ENCODE measurements at regions not wholly inside any gene's neighbourhood (a gene's known extent, or its start where the extent isn't known, plus 50 kb on each side); places are given as distances from the start of the nearest gene placed in this dataset.
"Not testable (repeated sequence)": the region's sequence is repeated elsewhere in the genome, so short reads cannot be mapped to it uniquely, and the experiment has no call there.

DNA sequence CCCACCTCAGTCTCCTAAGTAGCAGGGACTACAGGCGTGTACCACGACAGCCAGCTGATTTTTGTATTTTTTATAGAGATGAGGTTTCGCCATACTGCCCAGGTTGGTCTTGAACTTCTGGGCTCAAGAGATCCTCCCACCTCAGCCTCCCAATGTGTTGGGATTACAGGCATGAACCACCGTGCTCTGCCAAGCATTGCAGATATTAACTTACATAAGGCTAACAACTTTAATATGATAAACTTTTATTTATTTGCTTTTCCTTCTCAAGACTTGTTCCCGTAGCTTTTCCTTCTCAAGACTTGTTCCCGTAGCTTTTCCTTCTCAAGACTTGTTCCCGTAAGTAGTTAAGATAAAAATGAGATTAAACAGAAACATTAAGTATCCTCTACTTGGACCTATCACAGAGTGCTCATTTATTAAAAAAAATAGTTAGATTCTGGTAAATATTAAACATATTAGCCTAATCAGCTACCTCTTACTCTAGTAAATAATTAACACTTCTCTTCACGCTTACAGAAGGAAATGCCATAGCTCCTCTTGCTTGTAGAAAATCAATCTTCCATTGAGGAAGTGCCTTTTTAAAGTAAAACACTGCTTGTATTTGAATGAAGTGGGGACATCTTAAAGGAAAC is 157.7 kb upstream of the KITLG start:
- H3K27me3 Mint-ChIP-seq = no peaks in the 10 kb centered on the region
- DNase-seq = no peak
- no peaks in the 10 kb centered on the region for H3K9me3 Mint-ChIP-seq
- H3K4me1 Mint-ChIP-seq = no peaks in the 10 kb centered on the region
- no peaks in the 10 kb centered on the region for H3K36me3 Mint-ChIP-seq (ENCODE audit: low read depth)
- no peak overlapping the region for H3K4me3 Mint-ChIP-seq
- intact Hi-C loops (cut with micrococcal nuclease) = no loop called here
- H3K27ac Mint-ChIP-seq = no peak overlapping the region

DNA sequence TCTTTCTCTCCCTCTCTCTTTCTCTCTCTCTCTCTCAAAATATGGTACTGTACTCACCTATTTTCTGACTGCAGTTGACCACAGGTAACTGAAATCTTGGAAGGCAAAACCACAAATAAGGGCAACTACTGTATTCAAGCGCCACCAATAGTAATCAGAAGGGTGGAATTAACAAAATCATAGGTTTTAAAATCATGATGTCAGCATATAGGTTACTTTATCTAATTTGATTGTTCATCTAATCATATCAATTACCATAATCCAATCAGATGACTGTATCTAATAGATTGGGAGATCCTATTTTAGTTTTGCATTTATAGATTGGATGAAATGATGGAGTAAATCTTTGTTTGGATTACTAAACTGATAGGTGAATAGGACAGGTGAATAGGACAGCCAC is 155.8 kb upstream of the KITLG start:
- Mint-ChIP-seq H3K27me3 (no peaks in the 10 kb centered on the region), H3K4me3 (no peak overlapping the region), H3K27ac (no peak overlapping the region), H3K36me3 (ENCODE audit: low read depth) (no peaks in the 10 kb centered on the region), H3K9me3 (no peaks in the 10 kb centered on the region), H3K4me1 (no peaks in the 10 kb centered on the region)
- DNase-seq = no peak
- intact Hi-C loops (cut with micrococcal nuclease) = no loop called here

DNA sequence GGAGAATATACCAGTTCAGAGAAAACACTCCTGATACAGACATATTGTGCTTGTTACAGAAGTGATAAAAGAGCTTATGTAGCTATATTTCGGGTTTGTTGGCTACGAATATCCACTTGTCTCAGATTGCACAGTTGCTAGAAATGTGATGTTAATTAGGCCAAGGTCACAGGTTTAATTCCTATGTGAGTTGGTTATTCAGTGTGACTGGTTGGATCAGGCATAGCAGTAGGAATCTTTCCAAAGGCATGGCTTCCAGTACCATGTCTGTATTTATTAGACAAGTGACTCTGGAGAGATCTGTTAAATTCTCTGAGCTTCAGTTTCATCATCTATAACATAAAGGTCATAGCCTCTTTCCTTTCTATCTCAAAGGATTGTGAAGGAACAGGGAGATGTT is 152.7 kb upstream of the KITLG start:
- DNase-seq = no peak
- Mint-ChIP-seq H3K27ac (no peak overlapping the region), H3K36me3 (ENCODE audit: low read depth) (no peaks in the 10 kb centered on the region), H3K27me3 (no peaks in the 10 kb centered on the region), H3K9me3 (no peaks in the 10 kb centered on the region), H3K4me1 (no peaks in the 10 kb centered on the region), H3K4me3 (no peak overlapping the region)
- intact Hi-C loops (cut with micrococcal nuclease) = no loop called here

DNA sequence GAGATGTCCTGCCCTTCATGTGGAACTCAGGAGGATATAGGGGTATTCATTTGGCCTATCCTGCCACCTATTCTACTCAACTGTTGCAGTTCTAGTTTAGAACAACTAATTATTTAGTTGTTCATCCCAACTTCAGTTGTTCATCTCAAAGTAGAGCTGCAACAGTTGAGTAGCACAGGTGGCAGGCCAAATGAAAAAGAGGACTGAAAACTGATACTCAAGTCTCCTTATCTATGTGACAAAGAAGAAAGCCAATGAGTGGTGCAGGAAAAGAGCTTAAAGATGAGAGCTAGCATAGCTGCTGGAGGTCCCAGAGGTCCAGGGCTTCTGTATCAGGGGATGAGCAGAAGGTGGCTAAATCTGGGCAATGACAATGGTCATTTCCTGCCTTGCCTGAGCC is 148.9 kb upstream of the KITLG start:
- DNase-seq = no peak
- Mint-ChIP-seq H3K36me3 (ENCODE audit: low read depth) (no peaks in the 10 kb centered on the region), H3K4me3 (no peak overlapping the region), H3K9me3 (no peaks in the 10 kb centered on the region), H3K4me1 (no peaks in the 10 kb centered on the region), H3K27ac (no peak overlapping the region), H3K27me3 (no peaks in the 10 kb centered on the region)
- intact Hi-C loops (cut with micrococcal nuclease) = no loop called here

DNA sequence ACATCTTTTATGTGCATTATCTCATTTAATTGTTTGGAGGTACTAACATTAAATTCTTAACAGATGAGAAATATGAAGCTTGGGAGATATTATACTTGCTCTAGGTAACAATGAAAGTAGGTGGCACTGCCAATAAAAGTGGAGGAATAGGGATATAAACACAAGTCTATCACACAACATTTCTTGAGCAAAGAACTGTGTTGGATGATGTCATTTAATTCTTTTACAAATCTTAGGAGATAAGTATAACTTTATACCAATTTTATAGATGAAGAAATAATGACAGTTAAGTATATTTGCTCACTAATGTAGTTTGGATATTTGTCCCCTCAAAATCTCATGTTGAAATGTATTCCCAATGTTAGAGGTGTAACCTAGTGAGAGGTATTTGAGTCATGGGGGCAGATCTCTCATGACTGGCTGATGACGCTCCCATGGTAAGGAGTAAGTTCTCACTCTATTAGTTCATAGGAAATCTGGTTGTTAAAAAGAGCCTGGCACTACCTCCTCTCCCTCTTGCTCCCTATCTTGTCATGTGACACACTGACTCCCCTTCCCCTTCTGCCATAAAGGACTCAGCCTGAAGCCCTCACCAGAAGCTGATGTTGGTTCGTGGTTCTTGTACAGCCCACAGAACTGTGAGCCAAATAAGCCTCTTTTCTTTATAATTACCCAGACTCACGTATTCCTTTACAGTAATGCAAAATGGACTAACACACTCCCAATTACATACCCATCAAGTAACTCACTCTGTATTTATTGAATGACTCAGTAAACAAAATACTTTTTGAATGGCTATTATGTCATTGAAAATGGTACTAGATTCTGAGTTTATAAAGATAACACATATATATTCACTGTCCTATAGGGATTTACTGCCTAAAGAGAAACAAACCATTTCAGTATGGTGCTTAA is 146.8 kb upstream of the KITLG start:
- no peak overlapping the region for H3K4me3 Mint-ChIP-seq
- DNase-seq = no peak
- H3K27me3 Mint-ChIP-seq = no peaks in the 10 kb centered on the region
- H3K27ac Mint-ChIP-seq = no peak overlapping the region
- H3K36me3 Mint-ChIP-seq (ENCODE audit: low read depth) = no peaks in the 10 kb centered on the region
- no peaks in the 10 kb centered on the region for H3K4me1 Mint-ChIP-seq
- intact Hi-C loops (cut with micrococcal nuclease) = no loop called here
- H3K9me3 Mint-ChIP-seq = no peaks in the 10 kb centered on the region

DNA sequence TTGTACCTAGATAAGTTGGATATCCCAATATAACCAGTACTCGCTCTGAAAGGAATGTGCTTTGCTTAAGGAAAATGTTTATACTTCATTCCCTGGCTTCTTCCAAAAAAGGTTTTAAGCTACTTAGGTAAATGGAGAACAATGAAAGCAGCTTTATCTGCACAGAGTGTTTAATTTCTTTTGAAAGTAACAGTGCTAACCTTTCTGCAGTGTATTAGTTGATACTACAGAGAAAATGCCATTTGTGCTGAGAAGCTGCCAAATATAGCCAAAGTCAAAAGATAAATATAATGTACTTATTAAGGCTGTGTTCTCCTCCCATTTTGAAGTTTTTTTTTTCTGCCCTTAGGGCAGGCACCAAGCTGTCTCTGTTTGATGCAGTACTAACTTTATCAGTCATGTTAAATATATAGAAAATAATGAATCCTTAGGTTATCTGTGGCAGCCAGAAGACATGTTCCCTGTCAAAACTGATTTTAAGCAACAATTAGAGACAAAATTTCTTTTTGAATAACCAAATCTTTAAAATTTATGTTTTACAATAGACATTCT is 145.4 kb upstream of the KITLG start:
- Mint-ChIP-seq H3K27me3 (no peaks in the 10 kb centered on the region), H3K27ac (no peak overlapping the region), H3K4me1 (no peaks in the 10 kb centered on the region), H3K9me3 (no peaks in the 10 kb centered on the region), H3K36me3 (ENCODE audit: low read depth) (no peaks in the 10 kb centered on the region), H3K4me3 (no peak overlapping the region)
- intact Hi-C loops (cut with micrococcal nuclease) = no loop called here
- DNase-seq = no peak

DNA sequence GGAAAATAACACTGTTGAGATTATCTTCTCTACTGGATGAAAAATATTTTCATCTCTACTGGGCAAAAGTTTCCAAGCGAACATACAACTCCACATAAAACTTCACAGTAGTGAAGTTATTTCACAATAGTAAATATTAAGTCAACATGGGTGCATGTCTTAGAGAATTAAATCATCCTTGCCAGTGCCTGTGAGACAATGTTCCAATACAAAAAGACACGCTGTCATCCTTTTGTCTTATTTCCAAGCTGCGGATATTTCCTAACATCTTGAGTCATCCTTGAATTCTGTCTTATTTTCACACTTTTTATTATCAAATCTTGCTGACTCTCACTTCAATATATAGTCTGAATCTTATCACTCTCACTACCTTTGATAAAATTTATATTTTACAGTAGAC is 142.9 kb upstream of the KITLG start:
- no peaks in the 10 kb centered on the region for H3K36me3 Mint-ChIP-seq (ENCODE audit: low read depth)
- H3K27me3 Mint-ChIP-seq = no peaks in the 10 kb centered on the region
- no peak overlapping the region for H3K4me3 Mint-ChIP-seq
- H3K27ac Mint-ChIP-seq = no peak overlapping the region
- H3K4me1 Mint-ChIP-seq = no peaks in the 10 kb centered on the region
- no peak for DNase-seq
- H3K9me3 Mint-ChIP-seq = no peaks in the 10 kb centered on the region
- intact Hi-C loops (cut with micrococcal nuclease) = no loop called here

DNA sequence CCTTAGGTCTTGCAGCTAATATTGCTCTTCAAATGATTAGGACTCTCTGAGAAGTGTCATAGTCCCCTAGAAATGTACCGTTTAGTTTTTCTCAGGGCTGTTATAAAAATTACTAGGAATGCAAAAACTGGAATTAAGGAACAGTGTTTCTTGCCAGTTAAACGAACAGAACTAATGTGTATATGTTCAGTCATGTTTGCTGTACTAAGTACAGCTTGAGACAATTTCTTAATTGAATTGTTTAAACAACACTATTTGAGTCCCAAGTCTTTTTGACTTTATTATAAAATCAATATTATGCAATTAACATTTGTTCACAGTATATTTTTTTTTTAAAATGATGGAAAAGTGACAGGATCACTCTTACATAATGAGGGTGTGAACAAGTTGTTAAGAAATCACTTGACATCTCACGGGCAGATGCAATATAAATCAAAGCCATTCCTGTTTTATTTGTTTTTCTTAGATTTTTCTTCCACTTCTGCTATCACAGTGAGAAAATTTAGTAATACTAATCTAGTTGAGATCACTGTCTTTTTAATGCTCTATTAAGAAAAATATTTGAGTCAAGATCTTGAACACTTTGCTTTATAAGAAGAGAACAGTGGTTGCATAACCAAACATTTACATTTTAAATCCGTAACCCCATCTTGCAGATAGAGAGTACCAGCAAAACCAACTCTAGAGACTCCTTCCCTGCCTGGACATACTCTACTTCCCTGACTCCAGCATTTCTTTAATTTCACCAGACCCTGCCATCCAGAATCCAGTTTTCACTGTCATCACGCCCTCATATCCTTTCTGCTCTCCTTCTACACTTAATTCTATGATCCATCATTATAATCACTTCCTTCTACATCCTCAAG is 140.7 kb upstream of the KITLG start:
- intact Hi-C loops (cut with micrococcal nuclease) = no loop called here
- no peak overlapping the region for H3K4me3 Mint-ChIP-seq
- DNase-seq = no peak
- no peaks in the 10 kb centered on the region for H3K4me1 Mint-ChIP-seq
- H3K9me3 Mint-ChIP-seq = no peaks in the 10 kb centered on the region
- H3K27ac Mint-ChIP-seq = no peak overlapping the region
- H3K36me3 Mint-ChIP-seq (ENCODE audit: low read depth) = no peaks in the 10 kb centered on the region
- no peaks in the 10 kb centered on the region for H3K27me3 Mint-ChIP-seq

DNA sequence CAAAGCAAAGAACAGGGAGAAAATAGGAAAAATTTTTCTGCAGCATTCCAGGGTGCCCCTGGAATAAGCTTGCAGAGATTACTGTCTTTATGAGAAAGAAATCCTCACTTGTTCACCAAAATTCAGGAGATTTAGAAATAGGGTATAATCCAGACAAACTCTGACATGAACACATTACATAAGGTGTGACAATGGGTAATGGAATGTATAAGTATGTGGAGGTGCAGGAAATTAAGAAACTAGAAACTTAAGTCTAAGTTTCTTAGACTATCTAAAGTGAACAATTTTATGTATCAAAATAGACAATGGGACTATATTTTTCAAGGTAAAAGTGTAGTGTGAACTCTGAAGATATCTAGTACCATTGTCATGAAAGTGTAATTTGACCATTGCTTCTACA is 140.0 kb upstream of the KITLG start:
- no peak for DNase-seq
- no peaks in the 10 kb centered on the region for H3K27me3 Mint-ChIP-seq
- H3K4me3 Mint-ChIP-seq = no peak overlapping the region
- H3K27ac Mint-ChIP-seq = no peak overlapping the region
- H3K4me1 Mint-ChIP-seq = no peaks in the 10 kb centered on the region
- intact Hi-C loops (cut with micrococcal nuclease) = no loop called here
- H3K9me3 Mint-ChIP-seq = no peaks in the 10 kb centered on the region
- no peaks in the 10 kb centered on the region for H3K36me3 Mint-ChIP-seq (ENCODE audit: low read depth)

DNA sequence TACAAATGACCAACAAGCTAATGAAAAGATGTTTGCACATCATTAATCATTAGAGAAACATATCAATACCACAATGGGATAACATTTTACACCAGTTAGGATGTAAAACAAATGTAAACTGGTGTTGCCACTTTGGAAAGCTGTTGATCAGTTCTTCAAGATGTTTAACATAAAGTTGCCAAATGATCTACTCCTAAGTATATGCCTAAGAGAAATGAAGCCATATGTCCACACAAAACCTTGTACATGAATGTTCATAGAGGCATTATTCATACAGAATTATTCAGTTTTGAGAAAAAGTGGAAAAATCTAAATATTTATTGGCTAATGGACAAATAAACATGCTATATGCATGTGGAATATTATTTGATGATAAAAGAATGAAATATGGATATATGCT is 136.9 kb upstream of the KITLG start:
- no peak for DNase-seq
- no peaks in the 10 kb centered on the region for H3K36me3 Mint-ChIP-seq (ENCODE audit: low read depth)
- H3K4me1 Mint-ChIP-seq = no peaks in the 10 kb centered on the region
- H3K4me3 Mint-ChIP-seq = no peak overlapping the region
- no peak overlapping the region for H3K27ac Mint-ChIP-seq
- intact Hi-C loops (cut with micrococcal nuclease) = no loop called here
- no peaks in the 10 kb centered on the region for H3K9me3 Mint-ChIP-seq
- H3K27me3 Mint-ChIP-seq = no peaks in the 10 kb centered on the region

DNA sequence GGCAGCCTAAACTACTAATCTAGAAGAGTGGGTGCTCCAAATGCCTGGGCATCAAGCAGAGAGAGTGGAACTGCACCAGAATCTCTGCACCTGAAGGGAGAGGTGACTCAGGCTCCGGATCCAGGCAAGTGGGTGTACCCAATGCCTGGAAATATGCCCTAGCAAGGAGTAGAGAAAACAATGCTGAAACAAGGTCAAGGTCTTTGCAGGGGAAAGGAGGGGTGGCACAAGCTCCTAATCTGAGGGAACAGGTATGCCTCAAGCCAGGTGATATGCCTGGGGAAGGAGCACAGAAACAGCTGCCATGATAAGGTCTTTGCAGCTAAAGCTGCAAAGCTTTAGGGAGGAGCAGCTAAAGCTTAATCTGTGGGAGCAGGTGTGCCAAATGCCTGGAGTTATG is 136.0 kb upstream of the KITLG start:
- H3K9me3 Mint-ChIP-seq = no peaks in the 10 kb centered on the region
- no peaks in the 10 kb centered on the region for H3K27me3 Mint-ChIP-seq
- no peaks in the 10 kb centered on the region for H3K4me1 Mint-ChIP-seq
- DNase-seq = no peak
- no peak overlapping the region for H3K27ac Mint-ChIP-seq
- intact Hi-C loops (cut with micrococcal nuclease) = no loop called here
- H3K36me3 Mint-ChIP-seq (ENCODE audit: low read depth) = no peaks in the 10 kb centered on the region
- no peak overlapping the region for H3K4me3 Mint-ChIP-seq

DNA sequence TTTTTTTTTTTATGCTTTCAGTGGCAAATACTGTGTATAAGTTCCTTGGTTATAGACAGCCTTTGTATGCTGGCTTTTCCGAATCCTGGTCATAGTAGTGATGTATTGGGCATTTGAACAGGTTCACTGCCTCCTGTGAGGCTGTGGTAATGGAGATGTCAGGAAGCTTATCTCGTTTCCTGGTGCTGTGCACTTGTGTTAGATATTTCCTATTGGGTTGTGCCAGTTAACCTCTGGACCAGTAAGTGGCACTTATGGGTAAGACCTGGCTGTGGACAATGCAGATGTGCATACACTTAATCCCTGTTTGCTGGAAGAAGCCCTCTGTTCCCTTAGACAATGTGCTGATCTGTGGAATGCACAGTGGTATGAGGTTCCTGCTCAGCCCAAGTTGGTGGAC is 135.4 kb upstream of the KITLG start:
- Mint-ChIP-seq H3K9me3 (no peaks in the 10 kb centered on the region), H3K36me3 (ENCODE audit: low read depth) (no peaks in the 10 kb centered on the region), H3K27me3 (no peaks in the 10 kb centered on the region), H3K4me1 (no peaks in the 10 kb centered on the region), H3K4me3 (no peak overlapping the region), H3K27ac (no peak overlapping the region)
- intact Hi-C loops (cut with micrococcal nuclease) = no loop called here
- DNase-seq = no peak

DNA sequence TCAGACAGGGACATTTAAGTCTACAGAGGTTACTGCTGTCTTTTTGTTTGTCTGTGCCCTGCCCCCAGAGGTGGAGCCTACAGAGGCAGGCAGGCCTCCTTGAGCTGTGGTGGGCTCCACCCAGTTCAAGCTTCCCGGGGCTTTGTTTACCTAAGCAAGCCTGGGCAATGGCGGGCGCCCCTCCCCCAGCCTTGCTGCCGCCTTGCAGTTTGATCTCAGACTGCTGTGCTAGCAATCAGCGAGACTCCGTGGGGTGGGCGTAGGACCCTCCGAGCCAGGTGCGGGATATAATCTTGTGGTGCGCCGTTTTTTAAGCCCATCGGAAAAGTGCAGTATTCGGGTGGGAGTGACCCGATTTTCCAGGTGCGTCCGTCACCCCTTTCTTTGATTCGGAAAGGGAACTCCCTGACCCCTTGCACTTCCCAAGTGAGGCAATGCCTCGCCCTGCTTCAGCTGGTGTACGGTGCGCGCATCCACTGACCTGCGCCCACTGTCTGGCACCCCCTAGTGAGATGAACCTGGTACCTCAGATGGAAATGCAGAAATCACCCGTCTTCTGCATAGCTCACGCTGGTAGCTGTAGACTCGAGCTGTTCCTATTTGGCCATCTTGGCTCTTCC is 134.1 kb upstream of the KITLG start:
- DNase-seq; intact Hi-C loops (cut with micrococcal nuclease); H3K27ac Mint-ChIP-seq; H3K4me1 Mint-ChIP-seq; H3K36me3 Mint-ChIP-seq (ENCODE audit: low read depth); H3K9me3 Mint-ChIP-seq; H3K27me3 Mint-ChIP-seq; H3K4me3 Mint-ChIP-seq: not testable (repeated sequence)
